ENCODE measurements at regions not wholly inside any gene's neighbourhood (a gene's known extent, or its start where the extent isn't known, plus 50 kb on each side); places are given as distances from the start of the nearest gene placed in this dataset.

- H3K27me3 ChIP-seq (ENCODE audit: insufficient read depth in 3 of 3, low read length in 2 of 3) = no peaks in the 10 kb centered on the region
- no peak overlapping the region for H3K4me3 ChIP-seq
- no peaks in the 10 kb centered on the region for H3K9me3 ChIP-seq
- H3K27ac ChIP-seq = peak overlapping the region; percentile 32
- intact Hi-C loops (cut with DNase I) = no loop called here
- no peak for TF ChIP-seq CTCF (IDR thresholded peaks at IDR 0.05)
- H3K36me3 ChIP-seq (ENCODE audit: insufficient read depth in 1 of 2, low read depth in 1 of 2) = no peaks in the 10 kb centered on the region
- H3K4me1 ChIP-seq = peaks cover 19% of the 10 kb centered on the region
- WGBS, 3 donors = 19 to 23% (median 21%) methylated on average over 3 of the region's 3 CpGs
- DNase-seq = peak; percentile 65 to 83
- peak; percentile 92 to 99 (median 98) for ATAC-seq
Observed at GRCh38 chr9:108186642-108187395, 669.0 kb downstream of the ACTL7B start.

GRCh38 chr9:108185613-108186012 lies 670.2 kb downstream of the ACTL7B start:
- no peak for ATAC-seq
- WGBS, 3 donors = 73 to 77% (median 73%) methylated on average over 5 of the region's 5 CpGs

GRCh38 chr9:108184941-108185340 lies 670.8 kb downstream of the ACTL7B start:
- intact Hi-C loops (cut with DNase I) = no loop called here
- Histone ChIP-seq H3K9me3 (no peaks in the 10 kb centered on the region), H3K27ac (peak overlapping the region; percentile 6), H3K36me3 (ENCODE audit: insufficient read depth in 1 of 2, low read depth in 1 of 2) (no peaks in the 10 kb centered on the region), H3K4me1 (peaks cover 19% of the 10 kb centered on the region), H3K27me3 (ENCODE audit: insufficient read depth in 3 of 3, low read length in 2 of 3) (no peaks in the 10 kb centered on the region), H3K4me3 (no peak overlapping the region)
- TF ChIP-seq CTCF (IDR thresholded peaks at IDR 0.05) = no peak
- WGBS, 3 donors = 17 to 30% (median 20%) methylated on average over 3 of the region's 3 CpGs
- peak in 1 of 2 donors; percentile 19 for DNase-seq
- peak in 3 of 4 donors; percentile 24 to 57 (median 42) for ATAC-seq

More at GRCh38 chr9:108185613-108186012, 670.2 kb downstream of the ACTL7B start:
- no peak for DNase-seq
- no peak for TF ChIP-seq CTCF (IDR thresholded peaks at IDR 0.05)
- no peaks in the 10 kb centered on the region for H3K9me3 ChIP-seq
- peaks cover 19% of the 10 kb centered on the region for H3K4me1 ChIP-seq
- no peak overlapping the region for H3K4me3 ChIP-seq
- H3K27ac ChIP-seq = no peak overlapping the region
- H3K36me3 ChIP-seq (ENCODE audit: insufficient read depth in 1 of 2, low read depth in 1 of 2) = no peaks in the 10 kb centered on the region
- intact Hi-C loops (cut with DNase I) = no loop called here
- no peaks in the 10 kb centered on the region for H3K27me3 ChIP-seq (ENCODE audit: insufficient read depth in 3 of 3, low read length in 2 of 3)

GRCh38 chr9:108184009-108184408 lies 671.8 kb downstream of the ACTL7B start:
- H3K4me1 ChIP-seq = peaks cover 19% of the 10 kb centered on the region
- 97 to 99% (median 97%) methylated on average over 3 of the region's 3 CpGs for WGBS, 3 donors
- DNase-seq (no peak), ATAC-seq (no peak)
- intact Hi-C loops (cut with DNase I) = no loop called here
- H3K27ac ChIP-seq = no peak overlapping the region
- no peaks in the 10 kb centered on the region for H3K36me3 ChIP-seq (ENCODE audit: insufficient read depth in 1 of 2, low read depth in 1 of 2)
- no peaks in the 10 kb centered on the region for H3K9me3 ChIP-seq
- H3K27me3 ChIP-seq (ENCODE audit: insufficient read depth in 3 of 3, low read length in 2 of 3) = no peaks in the 10 kb centered on the region
- TF ChIP-seq CTCF (IDR thresholded peaks at IDR 0.05) = no peak
- H3K4me3 ChIP-seq = no peak overlapping the region
